HG02852 (cell line): ENCODE measurements at regions not wholly inside any gene's neighbourhood (a gene's known extent, or its start where the extent isn't known, plus 50 kb on each side); places are given as distances from the start of the nearest gene placed in this dataset.

Experiments
- ATAC-seq: cut with Tn5 transposase; IDR thresholded peaks from one replicate; pipeline ENCODE4 v1.9.1; 2021; ENCODE audit warnings: mild to moderate bottlenecking, moderate library complexity; ENCODE audit not compliant: unreplicated experiment

- no peak for ATAC-seq
Observed at GRCh38 chr4:125904802-125905201, 590.0 kb downstream of the FAT4 start.

- no peak for ATAC-seq
Observed at GRCh38 chr4:125911058-125911457, 596.3 kb downstream of the FAT4 start.

GRCh38 chr4:125911481-125911880 lies 596.7 kb downstream of the FAT4 start:
- ATAC-seq: no peak

GRCh38 chr4:125917559-125917958 lies 602.8 kb downstream of the FAT4 start:
- ATAC-seq: no peak

- ATAC-seq: no peak
Observed at GRCh38 chr4:125928652-125929051, 613.9 kb downstream of the FAT4 start.

GRCh38 chr4:125938541-125938940 lies 623.8 kb downstream of the FAT4 start:
- ATAC-seq: no peak

- no peak for ATAC-seq
Observed at GRCh38 chr4:125940426-125940825, 625.7 kb downstream of the FAT4 start.

- no peak for ATAC-seq
Observed at GRCh38 chr4:125944966-125945365, 630.2 kb downstream of the FAT4 start.

GRCh38 chr4:125948021-125948420 lies 633.3 kb downstream of the FAT4 start:
- ATAC-seq: no peak

GRCh38 chr4:125951261-125951887 lies 636.6 kb downstream of the FAT4 start:
- ATAC-seq: no peak

- no peak for ATAC-seq
Observed at GRCh38 chr4:125952631-125953030, 637.9 kb downstream of the FAT4 start.

- ATAC-seq: no peak
Observed at GRCh38 chr4:125956276-125956675, 641.5 kb downstream of the FAT4 start.

- no peak for ATAC-seq
Observed at GRCh38 chr4:125958519-125958918, 643.8 kb downstream of the FAT4 start.

- no peak for ATAC-seq
Observed at GRCh38 chr4:125961626-125962025, 646.9 kb downstream of the FAT4 start.

- ATAC-seq: no peak
Observed at GRCh38 chr4:125975861-125976397, 661.2 kb downstream of the FAT4 start.

- ATAC-seq: no peak
Observed at GRCh38 chr4:125979950-125980349, 665.2 kb downstream of the FAT4 start.

GRCh38 chr4:125983168-125983567 lies 668.4 kb downstream of the FAT4 start:
- no peak for ATAC-seq

- peak; percentile 53 for ATAC-seq
Observed at GRCh38 chr4:125985856-125986255, 671.1 kb downstream of the FAT4 start.

- peak; percentile 27 for ATAC-seq
Observed at GRCh38 chr4:125986307-125986706, 671.6 kb downstream of the FAT4 start.

GRCh38 chr4:125988464-125988863 lies 673.7 kb downstream of the FAT4 start:
- ATAC-seq: no peak

- no peak for ATAC-seq
Observed at GRCh38 chr4:125991398-125991797, 676.6 kb downstream of the FAT4 start.

- ATAC-seq: no peak
Observed at GRCh38 chr4:125992891-125993290, 678.1 kb downstream of the FAT4 start.

- ATAC-seq: no peak
Observed at GRCh38 chr4:125994024-125994423, 679.3 kb downstream of the FAT4 start.
